ENCODE measurements at regions not wholly inside any gene's neighbourhood (a gene's known extent, or its start where the extent isn't known, plus 50 kb on each side); places are given as distances from the start of the nearest gene placed in this dataset.

- Histone ChIP-seq H3K36me3 (ENCODE audit: control insufficient read depth in 2 of 2, extremely low read depth in 1 of 2, insufficient read depth in 2 of 2, low read length in 2 of 2) (no peaks in the 10 kb centered on the region), H4K20me1 (replicated peaks; ENCODE audit: control insufficient read depth, extremely low read depth, insufficient read depth, low read length) (no peaks in the 10 kb centered on the region), H3K79me2 (ENCODE audit: control insufficient read depth, insufficient read depth, low read length) (no peaks in the 10 kb centered on the region), H3K27ac (ENCODE audit: insufficient read depth, low read depth, low read length) (no peak overlapping the region), H3K4me2 (ENCODE audit: insufficient read depth, low read length) (no peak overlapping the region), H3K27me3 (ENCODE audit: control insufficient read depth in 2 of 2, insufficient read depth in 2 of 2, low read length in 2 of 2) (no peaks in the 10 kb centered on the region), H3K9me1 (replicated peaks; ENCODE audit: control insufficient read depth, extremely low read depth, insufficient read depth, low read length) (no peaks in the 10 kb centered on the region), H3K4me1 (ENCODE audit: control insufficient read depth, extremely low read depth, insufficient read depth, low read length) (no peaks in the 10 kb centered on the region), H3K9ac (replicated peaks; ENCODE audit: extremely low read depth, insufficient read depth, low read length) (no peak overlapping the region), H2AFZ (ENCODE audit: low read depth, low read length) (no peak overlapping the region), H3K9me3 (replicated peaks; ENCODE audit: control insufficient read depth, insufficient read depth, low read length) (no peaks in the 10 kb centered on the region), H3K4me3 (replicated peaks in 1 of 3; ENCODE audit: insufficient read depth in 1 of 3, low read depth in 1 of 3, low read length in 3 of 3) (no peak overlapping the region)
- ChIA-PET POLR2A (no interaction called here), CTCF (interaction anchor here (1.4 kb wide), 1 partner anchor 288 kb away, joined by 3 read pairs; no protein-coding TSS in a partner anchor)
- DNase-seq (ENCODE audit: low read depth, low spot score) (no peak), FAIRE-seq (no peak)
- dilution Hi-C loops (cut with MboI; ENCODE audit: extremely low pct_ligation_motif_present, low sequenced_read_pairs), result no loop called here
- no TSS peak for BruUV-seq (replicated peaks)
- no peak for TF ChIP-seq FOS (IDR thresholded peaks at IDR 0.05; ENCODE audit: borderline replicate concordance, insufficient read depth, low read length)
- no peak for TF ChIP-seq POLR2AphosphoS5 (IDR thresholded peaks at IDR 0.05; ENCODE audit: insufficient read depth, low read depth, low read length)
- no peak for TF ChIP-seq POLR2A (IDR thresholded peaks at IDR 0.05; ENCODE audit: low read depth, low read length)
- TF ChIP-seq CTCF (IDR thresholded peaks at IDR 0.05; ENCODE audit: extremely low read depth in 1 of 2, insufficient read depth in 1 of 2, low read depth in 1 of 2, low read length in 2 of 2), result no peak
- no peak for TF ChIP-seq EZH2 (IDR thresholded peaks at IDR 0.05; ENCODE audit: borderline replicate concordance, low read depth, low read length, severe bottlenecking)
- no peak for TF ChIP-seq MYC (IDR thresholded peaks at IDR 0.05; ENCODE audit: low read depth, low read length)
- no peak for TF ChIP-seq GATA2 (IDR thresholded peaks at IDR 0.05; ENCODE audit: insufficient read depth, insufficient read length, low read depth, low read length)
- TF ChIP-seq, protein P1, sequence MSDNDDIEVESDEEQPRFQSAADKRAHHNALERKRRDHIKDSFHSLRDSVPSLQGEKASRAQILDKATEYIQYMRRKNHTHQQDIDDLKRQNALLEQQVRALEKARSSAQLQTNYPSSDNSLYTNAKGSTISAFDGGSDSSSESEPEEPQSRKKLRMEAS (IDR thresholded peaks at IDR 0.05; ENCODE audit: insufficient read depth, insufficient read length), result no peak
- TF ChIP-seq JUN (IDR thresholded peaks at IDR 0.05; ENCODE audit: borderline replicate concordance, insufficient read depth, insufficient read length, low read depth), result no peak
- intact Hi-C loops (cut with micrococcal nuclease), result no loop called here
Observed at GRCh38 chr9:88712484-88712883, 177.5 kb downstream of the NXNL2 start.

Measured in endothelial cell of umbilical vein (primary cell).